NCI-H446 (cell line): ENCODE measurements at regions not wholly inside any gene's neighbourhood (a gene's known extent, or its start where the extent isn't known, plus 50 kb on each side); places are given as distances from the start of the nearest gene placed in this dataset.
"Not testable (repeated sequence)": the region's sequence is repeated elsewhere in the genome, so short reads cannot be mapped to it uniquely, and the experiment has no call there.

ENCODE experiments used
- DNase-seq, 2 experiments: peaks; one replicate each; lab custom pipeline; 2025; lab: John Stamatoyannopoulos, UW

GRCh38 chr13:37997641-37998040, 128.1 kb upstream of the TRPC4 start:
- DNase-seq = no peak

GRCh38 chr13:37995092-37995491, 125.5 kb upstream of the TRPC4 start:
- DNase-seq = no peak

- DNase-seq = no peak
Measured at GRCh38 chr13:37986811-37987210, 117.2 kb upstream of the TRPC4 start.

- DNase-seq = no peak
Measured at GRCh38 chr13:37985281-37985680, 115.7 kb upstream of the TRPC4 start.

GRCh38 chr13:37984357-37984756, 114.8 kb upstream of the TRPC4 start:
- no peak for DNase-seq

- DNase-seq = no peak
Measured at GRCh38 chr13:37981932-37982331, 112.4 kb upstream of the TRPC4 start.

- no peak for DNase-seq
Measured at GRCh38 chr13:37978680-37979079, 109.1 kb upstream of the TRPC4 start.

GRCh38 chr13:37968555-37968954, 99.0 kb upstream of the TRPC4 start:
- no peak for DNase-seq

- DNase-seq = no peak
Measured at GRCh38 chr13:37966266-37966665, 96.7 kb upstream of the TRPC4 start.

- DNase-seq = no peak
Measured at GRCh38 chr13:37960427-37960826, 90.9 kb upstream of the TRPC4 start.

GRCh38 chr13:37959284-37959683, 89.7 kb upstream of the TRPC4 start:
- DNase-seq = no peak

GRCh38 chr13:37956536-37956935, 87.0 kb upstream of the TRPC4 start:
- no peak for DNase-seq

GRCh38 chr13:37954597-37954996, 85.0 kb upstream of the TRPC4 start:
- not testable (repeated sequence) for DNase-seq

GRCh38 chr13:37954191-37954590, 84.6 kb upstream of the TRPC4 start:
- DNase-seq = no peak

- DNase-seq = no peak
Measured at GRCh38 chr13:37953696-37954095, 84.1 kb upstream of the TRPC4 start.

GRCh38 chr13:37950016-37950415, 80.4 kb upstream of the TRPC4 start:
- DNase-seq = no peak

GRCh38 chr13:37947419-37948140, 78.0 kb upstream of the TRPC4 start:
- no peak for DNase-seq

- DNase-seq = peak in 1 of 2 experiments; percentile 22
Measured at GRCh38 chr13:37945651-37946575, 76.3 kb upstream of the TRPC4 start.

GRCh38 chr13:37944869-37945442, 75.4 kb upstream of the TRPC4 start:
- DNase-seq = no peak

GRCh38 chr13:37944081-37944868, 74.7 kb upstream of the TRPC4 start:
- no peak for DNase-seq

- no peak for DNase-seq
Measured at GRCh38 chr13:37942929-37943328, 73.4 kb upstream of the TRPC4 start.
